GM12878 (cell line): ENCODE measurements at regions not wholly inside any gene's neighbourhood (a gene's known extent, or its start where the extent isn't known, plus 50 kb on each side); places are given as distances from the start of the nearest gene placed in this dataset.

ENCODE experiments used
- ATAC-seq: fragments of 200-7000 bp; cut with Tn5 transposase; 3 replicates; pipeline ENCODE4 v1.9.1; 2020; ENCODE audit warnings: mild to moderate bottlenecking, moderate library complexity
- BruUV-seq: library from RNA; stranded (reverse); fragments of 400-500 nt; replicated peaks from 2 replicates; lab custom pipeline; 2021; lab: Mats Ljungman, UMichigan
- CTCF ChIA-PET: fragments of 300-600 bp; sonication (Branson Sonifier 250); formaldehyde crosslinking; extraction: SDS; loops from one replicate; lab custom pipeline; 2021; ENCODE audit warnings: inconsistent platforms; lab: Yijun Ruan, JAX
- POLR2A ChIA-PET: fragments of 350-600 bp; formaldehyde crosslinking; extraction: SDS; loops from one replicate; lab custom pipeline; 2021; ENCODE audit warnings: inconsistent platforms; lab: Charles Lee
- RAD21 ChIA-PET: fragments of 300-600 bp; sonication (Branson Sonifier 250); formaldehyde crosslinking; loops from one replicate; lab custom pipeline; 2023; ENCODE audit warnings: antibody characterized with exemption; ENCODE audit not compliant: unreplicated experiment; lab: Charles Lee
- SMC1A ChIA-PET: fragments of 300-600 bp; sonication (Branson Sonifier 250); formaldehyde crosslinking; loops from one replicate; lab custom pipeline; 2023; ENCODE audit not compliant: unreplicated experiment, uncharacterized antibody; lab: Charles Lee
- DNase-seq: peaks from one replicate; pipeline ENCODE4 v3.0.0-alpha.2; 2011; ENCODE audit warnings: low read depth, low spot score
- FAIRE-seq: peaks from 3 replicates; lab custom pipeline; 2011; peaks lifted over from hg19 to GRCh38; lab: Jason Lieb, UNC
- H2AFZ ChIP-seq: 2 replicates; pipeline ENCODE4 v1.6.0; 2011; ENCODE audit warnings: low read depth, low read length, control low read depth; ENCODE audit not compliant: control insufficient read depth
- H3K27ac ChIP-seq: 2 replicates; pipeline ENCODE4 v1.5.1; 2011; ENCODE audit warnings: control low read depth; ENCODE audit not compliant: control insufficient read depth, insufficient read depth
- H3K27me3 ChIP-seq, 2 experiments: replicated peaks in 1 of 2; 2 replicates each; pipeline versions ENCODE4 v1.6.0 to v1.6.1; 2011; ENCODE audit warnings: low read length in 1 of 2; ENCODE audit not compliant: control insufficient read depth in 2 of 2, insufficient read depth in 2 of 2
- H3K36me3 ChIP-seq, 2 experiments: 2 replicates each; pipeline ENCODE4 v1.5.1; 2011; ENCODE audit warnings: low read length in 1 of 2; ENCODE audit not compliant: control insufficient read depth in 2 of 2, insufficient read depth in 2 of 2
- H3K4me1 ChIP-seq: 2 replicates; pipeline ENCODE4 v1.6.1; 2011; ENCODE audit warnings: mild to moderate bottlenecking, low read length, moderate library complexity, mixed read lengths; ENCODE audit not compliant: control insufficient read depth, insufficient read depth
- H3K4me2 ChIP-seq: 2 replicates; pipeline ENCODE4 v1.6.0; 2011; ENCODE audit warnings: control low read depth; ENCODE audit not compliant: control insufficient read depth, insufficient read depth
- H3K4me3 ChIP-seq: fragments of 200-600 bp; sonication (generic); 2 replicates; pipeline ENCODE4 v1.5.1; 2016
- H3K79me2 ChIP-seq: 2 replicates; pipeline ENCODE4 v1.6.0; 2011; ENCODE audit warnings: low read length; ENCODE audit not compliant: control insufficient read depth, insufficient read depth
- H3K9ac ChIP-seq: 2 replicates; pipeline ENCODE4 v1.8.0; 2011; ENCODE audit warnings: low read length, control low read depth, mixed read lengths; ENCODE audit not compliant: control insufficient read depth, insufficient read depth
- H3K9me3 ChIP-seq: replicated peaks from 3 replicates; pipeline ENCODE4 v1.5.1; 2011; ENCODE audit warnings: mild to moderate bottlenecking, low read length; ENCODE audit not compliant: control insufficient read depth, insufficient read depth
- H4K20me1 ChIP-seq: 2 replicates; pipeline ENCODE4 v1.6.0; 2011; ENCODE audit not compliant: control insufficient read depth, insufficient read depth
- BCL11A ChIP-seq: IDR thresholded peaks from 2 replicates; pipeline ENCODE4 v1.6.1; 2011; ENCODE audit warnings: low read depth, low read length
- CHD1 ChIP-seq: IDR thresholded peaks from 2 replicates; pipeline ENCODE4 v1.6.1; 2012; ENCODE audit warnings: low read depth, low read length, improper control_type of control experiment
- MYC ChIP-seq: IDR thresholded peaks from 2 replicates; pipeline ENCODE4 v1.6.1; 2011; ENCODE audit warnings: mild to moderate bottlenecking, low read length, moderate library complexity, inconsistent platforms; ENCODE audit not compliant: insufficient read depth, insufficient replicate concordance, insufficient read length, severe bottlenecking
- SP1 ChIP-seq: IDR thresholded peaks from one replicate; pipeline ENCODE4 v1.6.1; 2011; ENCODE audit warnings: low read depth, low read length
- TBL1XR1 ChIP-seq: IDR thresholded peaks from 2 replicates; pipeline ENCODE4 v1.6.1; 2012; ENCODE audit warnings: low read depth, low read length, improper control_type of control experiment
- YBX1 ChIP-seq: fragments of 450-650 bp; IDR thresholded peaks from 2 replicates; pipeline ENCODE4 v1.6.1; 2016; ENCODE audit warnings: antibody characterized with exemption
- ZNF687 ChIP-seq: fragments of 450-650 bp; IDR thresholded peaks from 2 replicates; pipeline ENCODE4 v1.6.1; 2017; ENCODE audit warnings: mild to moderate bottlenecking, moderate library complexity
- WGBS: methylation state at CpG from one replicate; pipeline ENCODE4 v1.1.6; 2016; ENCODE audit warnings: low lambda C conversion rate; ENCODE audit not compliant: insufficient replicate concordance, insufficient coverage; ENCODE audit errors: missing lambda C conversion rate; 5-methylcytosine and 5-hydroxymethylcytosine counted together
- in situ Hi-C: fragments of 300-500 bp; cut with MboI; formaldehyde crosslinking; loops from 9 replicates; pipeline ENCODE4 v1.14.3; 2018; ENCODE audit warnings: mixed read lengths
- intact Hi-C: fragments of 100-400 bp; cut with micrococcal nuclease; formaldehyde crosslinking; loops from one replicate; pipeline ENCODE4 v1.14.2; 2022; ENCODE audit not compliant: unreplicated experiment
- TF ChIP-seq, protein P1 (sequence below), 3 experiments: IDR thresholded peaks in 2 of 3; conservative IDR thresholded peaks in 1 of 3; 2 replicates each; pipeline ENCODE4 v1.5.1; 2011; ENCODE audit warnings: low read depth in 3 of 3, low read length in 3 of 3, mild to moderate bottlenecking in 3 of 3, control low read depth in 2 of 3, moderate library complexity in 2 of 3, inconsistent platforms in 1 of 3, mixed read lengths in 1 of 3; ENCODE audit not compliant: control insufficient read depth in 2 of 3, insufficient read depth in 1 of 3; ENCODE audit errors: extremely low read depth in 1 of 3

GRCh38 chr11:23729088-23729487, 767.8 kb upstream of the LUZP2 start:
- BruUV-seq = no TSS peak
- Histone ChIP-seq H3K36me3 (no peaks in the 10 kb centered on the region), H3K27me3 (no peaks in the 10 kb centered on the region), H3K27ac (no peak overlapping the region), H3K4me1 (no peaks in the 10 kb centered on the region), H3K9me3 (no peaks in the 10 kb centered on the region), H3K4me2 (no peak overlapping the region), H2AFZ (no peak overlapping the region), H3K79me2 (no peaks in the 10 kb centered on the region), H3K9ac (no peak overlapping the region), H3K4me3 (no peak overlapping the region), H4K20me1 (no peaks in the 10 kb centered on the region)
- DNase-seq (no peak), ATAC-seq (no peak), FAIRE-seq (no peak)
- CTCF ChIA-PET = no interaction called here
- RAD21 ChIA-PET = no interaction called here
- intact Hi-C loops = no loop called here
- no peak for TF ChIP-seq SP1
- TF ChIP-seq, protein P1, sequence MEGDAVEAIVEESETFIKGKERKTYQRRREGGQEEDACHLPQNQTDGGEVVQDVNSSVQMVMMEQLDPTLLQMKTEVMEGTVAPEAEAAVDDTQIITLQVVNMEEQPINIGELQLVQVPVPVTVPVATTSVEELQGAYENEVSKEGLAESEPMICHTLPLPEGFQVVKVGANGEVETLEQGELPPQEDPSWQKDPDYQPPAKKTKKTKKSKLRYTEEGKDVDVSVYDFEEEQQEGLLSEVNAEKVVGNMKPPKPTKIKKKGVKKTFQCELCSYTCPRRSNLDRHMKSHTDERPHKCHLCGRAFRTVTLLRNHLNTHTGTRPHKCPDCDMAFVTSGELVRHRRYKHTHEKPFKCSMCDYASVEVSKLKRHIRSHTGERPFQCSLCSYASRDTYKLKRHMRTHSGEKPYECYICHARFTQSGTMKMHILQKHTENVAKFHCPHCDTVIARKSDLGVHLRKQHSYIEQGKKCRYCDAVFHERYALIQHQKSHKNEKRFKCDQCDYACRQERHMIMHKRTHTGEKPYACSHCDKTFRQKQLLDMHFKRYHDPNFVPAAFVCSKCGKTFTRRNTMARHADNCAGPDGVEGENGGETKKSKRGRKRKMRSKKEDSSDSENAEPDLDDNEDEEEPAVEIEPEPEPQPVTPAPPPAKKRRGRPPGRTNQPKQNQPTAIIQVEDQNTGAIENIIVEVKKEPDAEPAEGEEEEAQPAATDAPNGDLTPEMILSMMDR (IDR thresholded peaks at IDR 0.05 in 2 of 3, conservative IDR thresholded peaks at IDR 0.05 in 1 of 3; ENCODE audit: control insufficient read depth in 2 of 3, extremely low read depth in 1 of 3, insufficient read depth in 1 of 3, low read depth in 3 of 3, low read length in 3 of 3) = no peak
- no peak for TF ChIP-seq BCL11A
- POLR2A ChIA-PET = no interaction called here
- WGBS = 28% methylated on average over 1 of the region's 1 CpG
- SMC1A ChIA-PET = no interaction called here
- in situ Hi-C loops = loop anchor here (10.0 kb wide), 1 partner anchor 64 kb away; no protein-coding TSS in a partner anchor

DNA sequence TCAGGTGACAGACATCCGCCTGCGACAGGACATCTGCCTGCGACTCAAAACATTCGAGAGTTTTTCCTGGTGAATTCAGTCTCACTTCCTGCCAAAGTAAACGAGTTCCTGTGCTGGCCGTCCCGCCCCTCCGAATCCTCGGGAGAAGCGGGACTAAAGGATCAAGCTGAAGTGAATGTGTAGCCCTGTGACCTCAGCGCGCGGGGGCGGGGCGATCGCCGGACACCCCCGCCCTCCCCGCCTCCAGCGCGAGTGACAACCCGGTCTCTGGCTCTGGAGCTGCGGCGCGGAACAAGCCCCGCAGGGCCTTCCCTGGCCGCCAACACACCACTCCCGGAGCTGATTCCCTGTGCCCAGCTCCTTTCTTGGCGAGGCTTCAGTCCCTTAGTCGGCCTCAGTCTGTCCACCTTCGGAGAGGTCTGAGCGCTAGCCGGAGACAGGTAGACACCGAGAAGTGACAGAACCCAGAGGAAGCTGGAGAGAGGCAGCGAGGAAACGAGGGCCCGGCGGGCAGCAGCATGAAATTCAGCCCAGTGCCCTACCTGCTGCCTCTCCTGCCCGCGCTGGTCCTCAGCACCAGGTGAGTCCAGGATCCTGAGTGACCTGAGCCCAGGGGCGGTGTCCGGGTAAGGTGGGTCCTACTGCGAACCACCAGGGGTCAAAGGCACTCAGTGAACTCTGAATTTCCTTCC, 766.4 kb upstream of the LUZP2 start:
- no peak overlapping the region for H2AFZ ChIP-seq
- H3K27ac ChIP-seq = no peak overlapping the region
- RAD21 ChIA-PET = no interaction called here
- POLR2A ChIA-PET = no interaction called here
- H3K79me2 ChIP-seq = no peaks in the 10 kb centered on the region
- no peaks in the 10 kb centered on the region for H3K9me3 ChIP-seq
- no peak overlapping the region for H3K4me2 ChIP-seq
- in situ Hi-C loops = no loop called here
- intact Hi-C loops = no loop called here
- CTCF ChIA-PET = no interaction called here
- no peak overlapping the region for H3K4me3 ChIP-seq
- no peak for ATAC-seq
- no peak for FAIRE-seq
- SMC1A ChIA-PET = no interaction called here
- 74% methylated on average over 37 of the region's 43 CpGs for WGBS
- no peaks in the 10 kb centered on the region for H3K4me1 ChIP-seq
- TF ChIP-seq YBX1 (no peak), ZNF687 (no peak), MYC (no peak), TBL1XR1 (no peak), CHD1 (no peak)
- TF ChIP-seq, all 136 proteins: peak for 0
- Histone ChIP-seq H3K27me3 (no peaks in the 10 kb centered on the region), H3K9ac (no peak overlapping the region), H3K36me3 (no peaks in the 10 kb centered on the region), H4K20me1 (no peaks in the 10 kb centered on the region)
- no peak for DNase-seq
- BruUV-seq = no TSS peak
